ENCODE measurements at regions not wholly inside any gene's neighbourhood (a gene's known extent, or its start where the extent isn't known, plus 50 kb on each side); places are given as distances from the start of the nearest gene placed in this dataset.
"Not testable (repeated sequence)": the region's sequence is repeated elsewhere in the genome, so short reads cannot be mapped to it uniquely, and the experiment has no call there.

GRCh38 chr13:59266478-59267063 is 897.2 kb downstream of the DIAPH3 start:
- peak; percentile 74 for DNase-seq

- peak; percentile 90 for DNase-seq
These were observed 894.3 kb downstream of the DIAPH3 start for GRCh38 chr13:59269476-59269875.

- no peak for DNase-seq
These were observed 893.4 kb downstream of the DIAPH3 start for GRCh38 chr13:59270327-59270726.

GRCh38 chr13:59274958-59275727 is 888.6 kb downstream of the DIAPH3 start:
- DNase-seq: no peak

GRCh38 chr13:59276436-59276835 is 887.3 kb downstream of the DIAPH3 start:
- DNase-seq: no peak

- DNase-seq: no peak
These were observed 886.6 kb downstream of the DIAPH3 start for GRCh38 chr13:59277106-59277505.

GRCh38 chr13:59279028-59279427 is 884.7 kb downstream of the DIAPH3 start:
- no peak for DNase-seq

- no peak for DNase-seq
These were observed 884.2 kb downstream of the DIAPH3 start for GRCh38 chr13:59279576-59279975.

- no peak for DNase-seq
These were observed 883.4 kb downstream of the DIAPH3 start for GRCh38 chr13:59280297-59280696.

GRCh38 chr13:59281453-59281852 is 882.3 kb downstream of the DIAPH3 start:
- DNase-seq: no peak

GRCh38 chr13:59292240-59292639 is 871.5 kb downstream of the DIAPH3 start:
- DNase-seq: not testable (repeated sequence)

GRCh38 chr13:59299584-59299983 is 864.1 kb downstream of the DIAPH3 start:
- no peak for DNase-seq

GRCh38 chr13:59300355-59301173 is 863.2 kb downstream of the DIAPH3 start:
- DNase-seq: no peak

- no peak for DNase-seq
These were observed 862.6 kb downstream of the DIAPH3 start for GRCh38 chr13:59301174-59301567.

- DNase-seq: no peak
These were observed 860.3 kb downstream of the DIAPH3 start for GRCh38 chr13:59303433-59303832.

GRCh38 chr13:59304596-59304995 is 859.1 kb downstream of the DIAPH3 start:
- no peak for DNase-seq

- no peak for DNase-seq
These were observed 857.8 kb downstream of the DIAPH3 start for GRCh38 chr13:59305896-59306295.

GRCh38 chr13:59312776-59313175 is 851.0 kb downstream of the DIAPH3 start:
- DNase-seq: no peak

GRCh38 chr13:59318320-59318930 is 845.3 kb downstream of the DIAPH3 start:
- peak; percentile 25 for DNase-seq

GRCh38 chr13:59319276-59319675 is 844.5 kb downstream of the DIAPH3 start:
- DNase-seq: no peak

- no peak for DNase-seq
These were observed 843.7 kb downstream of the DIAPH3 start for GRCh38 chr13:59320021-59320420.

GRCh38 chr13:59324401-59324800 is 839.3 kb downstream of the DIAPH3 start:
- not testable (repeated sequence) for DNase-seq

GRCh38 chr13:59326717-59327116 is 837.0 kb downstream of the DIAPH3 start:
- no peak for DNase-seq

Data from NCI-H226 (cell line).